HCT116 (cell line): ENCODE measurements at regions not wholly inside any gene's neighbourhood (a gene's known extent, or its start where the extent isn't known, plus 50 kb on each side); places are given as distances from the start of the nearest gene placed in this dataset.

ENCODE experiments used
- ATAC-seq: fragments of 200-7000 bp; cut with Tn5 transposase; 2 replicates; pipeline ENCODE4 v1.9.1; 2020; ENCODE audit warnings: mild to moderate bottlenecking, moderate library complexity
- BruUV-seq: library from RNA; stranded (reverse); fragments of 400-500 nt; replicated peaks from 2 replicates; lab custom pipeline; 2021; lab: Mats Ljungman, UMichigan
- CTCF ChIA-PET: fragments of 300-600 bp; sonication (Branson Sonifier 250); formaldehyde crosslinking; loops from one replicate; lab custom pipeline; 2021; ENCODE audit warnings: antibody characterized with exemption; lab: Charles Lee
- POLR2A ChIA-PET: fragments of 300-600, 350-600 bp; sonication (Branson Sonifier 250); formaldehyde crosslinking; loops from one replicate; lab custom pipeline; 2021; ENCODE audit warnings: antibody characterized with exemption; lab: Charles Lee
- RAD21 ChIA-PET, 2 experiments: fragments of 300-600 bp; sonication (Branson Sonifier 250); formaldehyde crosslinking; loops; one replicate each; lab custom pipeline; 2023; ENCODE audit warnings: low total read pairs in 2 of 2; ENCODE audit not compliant: uncharacterized antibody in 2 of 2, unreplicated experiment in 2 of 2, low non-redundant PET in 1 of 2; lab: Charles Lee
- DNase-seq: peaks from one replicate; pipeline ENCODE4 v3.0.0-alpha.2; 2010; ENCODE audit warnings: low read depth, low spot score
- H2AFZ ChIP-seq: fragments of 200-600 bp; shearing (Covaris generic), sonication (generic); 2 replicates; pipeline ENCODE4 v1.6.1; 2017; ENCODE audit warnings: low read depth, mixed run types, mixed read lengths, antibody characterized with exemption, low read length; ENCODE audit not compliant: poor library complexity, severe bottlenecking
- H3K27ac ChIP-seq: 2 replicates; pipeline ENCODE4 v1.5.1; 2012; ENCODE audit warnings: low read depth, low read length
- H3K27me3 ChIP-seq: fragments of 200-600 bp; sonication (generic); 2 replicates; pipeline ENCODE4 v1.6.1; 2016; ENCODE audit warnings: mixed run types, low read length, mixed read lengths; ENCODE audit not compliant: insufficient read depth
- H3K36me3 ChIP-seq, 2 experiments: fragments of 200-500 bp in 1 of 2; fragments of 200-600 bp in 1 of 2; sonication (Bioruptor generic) in 1 of 2; sonication (generic) in 1 of 2; 2 replicates each; pipeline versions ENCODE4 v1.5.1 to v1.6.1; 2014 to 2016; ENCODE audit warnings: low read length in 2 of 2, inconsistent platforms in 1 of 2, mixed read lengths in 1 of 2, mixed run types in 1 of 2; ENCODE audit not compliant: insufficient read depth in 2 of 2, control insufficient read depth in 1 of 2
- H3K4me1 ChIP-seq, 2 experiments: fragments of 200-600 bp in 1 of 2; sonication (generic) in 1 of 2; 2 replicates each; pipeline versions ENCODE4 v1.5.1 to v1.6.1; 2012 to 2017; ENCODE audit warnings: low read length in 2 of 2, inconsistent platforms in 1 of 2, mild to moderate bottlenecking in 1 of 2, mixed read lengths in 1 of 2, mixed run types in 1 of 2, moderate library complexity in 1 of 2; ENCODE audit not compliant: insufficient read depth in 2 of 2, control insufficient read depth in 1 of 2
- H3K4me2 ChIP-seq: fragments of 200-600 bp; sonication (generic); 2 replicates; pipeline ENCODE4 v1.6.1; 2017; ENCODE audit warnings: mixed run types, low read length, mixed read lengths
- H3K4me3 ChIP-seq, 2 experiments: fragments of 200-600 bp in 1 of 2; sonication (generic) in 1 of 2; replicated peaks in 1 of 2; 2 replicates each; pipeline ENCODE4 v1.5.1; 2011 to 2016; ENCODE audit warnings: low read length in 2 of 2, control low read depth in 1 of 2, low read depth in 1 of 2, mild to moderate bottlenecking in 1 of 2, mixed read lengths in 1 of 2, mixed run types in 1 of 2
- H3K79me2 ChIP-seq: fragments of 200-600 bp; sonication (generic); 2 replicates; pipeline ENCODE4 v1.6.1; 2017; ENCODE audit warnings: mild to moderate bottlenecking, mixed run types, low read length, moderate library complexity, mixed read lengths; ENCODE audit not compliant: insufficient read depth
- H3K9ac ChIP-seq: fragments of 200-600 bp; sonication (generic); 2 replicates; pipeline ENCODE4 v1.6.1; 2016; ENCODE audit warnings: low read length, mixed read lengths
- H3K9me2 ChIP-seq: fragments of 200-600 bp; sonication (generic), shearing (Covaris generic); 2 replicates; pipeline ENCODE4 v1.6.1; 2017; ENCODE audit warnings: mixed run types, mild to moderate bottlenecking, moderate library complexity; ENCODE audit not compliant: insufficient read depth
- H3K9me3 ChIP-seq, 2 experiments: fragments of 200-500 bp in 1 of 2; fragments of 200-600 bp in 1 of 2; sonication (Bioruptor generic) in 1 of 2; sonication (generic) in 1 of 2; 2 replicates each; pipeline ENCODE4 v1.6.1; 2014 to 2017; ENCODE audit warnings: low read length in 2 of 2, mixed read lengths in 2 of 2, inconsistent platforms in 1 of 2, low read depth in 1 of 2, mild to moderate bottlenecking in 1 of 2, mixed run types in 1 of 2, moderate library complexity in 1 of 2; ENCODE audit not compliant: control insufficient read depth in 1 of 2, insufficient read depth in 1 of 2
- H4K20me1 ChIP-seq: fragments of 200-600 bp; sonication (generic), shearing (Covaris generic); 2 replicates; pipeline ENCODE4 v1.6.1; 2017; ENCODE audit warnings: mixed run types, mild to moderate bottlenecking, moderate library complexity; ENCODE audit not compliant: insufficient read depth
- ELF1 ChIP-seq: IDR thresholded peaks from 2 replicates; pipeline ENCODE4 v1.6.1; 2012; ENCODE audit warnings: low read depth, borderline replicate concordance
- EZH2 ChIP-seq: fragments of 200-600 bp; sonication (generic); IDR thresholded peaks from 2 replicates; pipeline ENCODE4 v1.6.1; 2017; ENCODE audit warnings: antibody characterized with exemption, mixed run types
- FOSL1 ChIP-seq: IDR thresholded peaks from 2 replicates; pipeline ENCODE4 v1.6.1; 2012; ENCODE audit warnings: low read depth
- JUND ChIP-seq: IDR thresholded peaks from 2 replicates; pipeline ENCODE4 v1.6.1; 2012
- POLR2AphosphoS5 ChIP-seq: IDR thresholded peaks from 2 replicates; pipeline ENCODE4 v1.6.1; 2011; ENCODE audit warnings: mild to moderate bottlenecking, low read depth, low read length, moderate library complexity
- SRF ChIP-seq: IDR thresholded peaks from 2 replicates; pipeline ENCODE4 v1.6.1; 2012; ENCODE audit warnings: low read depth
- ZFX ChIP-seq: fragments of 450-650 bp; IDR thresholded peaks from 2 replicates; pipeline ENCODE4 v1.6.1; 2017
- ZNF274 ChIP-seq: fragments of 200-500 bp; sonication (Bioruptor generic); IDR thresholded peaks from 2 replicates; pipeline ENCODE4 v1.6.1; 2014; ENCODE audit warnings: mild to moderate bottlenecking, low read depth, low read length, inconsistent platforms
- intact Hi-C: fragments of 100-400 bp; cut with micrococcal nuclease; formaldehyde crosslinking; loops from 2 replicates; pipeline ENCODE4 v1.10.0; 2022
- TF ChIP-seq, protein P1 (sequence below): IDR thresholded peaks from 2 replicates; pipeline ENCODE4 v1.6.1; 2012; ENCODE audit warnings: low read depth
- TF ChIP-seq, protein P2 (sequence below): IDR thresholded peaks from 2 replicates; pipeline ENCODE4 v1.6.1; 2012
- TF ChIP-seq, protein P3 (sequence below): IDR thresholded peaks from 2 replicates; pipeline ENCODE4 v1.6.1; 2011; ENCODE audit warnings: mild to moderate bottlenecking, low read length, moderate library complexity; ENCODE audit not compliant: insufficient replicate concordance; ENCODE audit errors: extremely low read depth
- TF ChIP-seq, protein P4 (sequence below), 3 experiments: fragments of 200-600 bp in 1 of 3; sonication (generic) in 1 of 3; IDR thresholded peaks in 2 of 3; conservative IDR thresholded peaks in 1 of 3; 2 replicates each; pipeline ENCODE4 v1.5.1; 2012 to 2017; ENCODE audit warnings: low read depth in 2 of 3, low read length in 2 of 3, antibody characterized with exemption in 1 of 3, borderline replicate concordance in 1 of 3, control low read depth in 1 of 3, mild to moderate bottlenecking in 1 of 3, mixed read lengths in 1 of 3, mixed run types in 1 of 3, moderate library complexity in 1 of 3; ENCODE audit not compliant: insufficient read depth in 1 of 3

DNA sequence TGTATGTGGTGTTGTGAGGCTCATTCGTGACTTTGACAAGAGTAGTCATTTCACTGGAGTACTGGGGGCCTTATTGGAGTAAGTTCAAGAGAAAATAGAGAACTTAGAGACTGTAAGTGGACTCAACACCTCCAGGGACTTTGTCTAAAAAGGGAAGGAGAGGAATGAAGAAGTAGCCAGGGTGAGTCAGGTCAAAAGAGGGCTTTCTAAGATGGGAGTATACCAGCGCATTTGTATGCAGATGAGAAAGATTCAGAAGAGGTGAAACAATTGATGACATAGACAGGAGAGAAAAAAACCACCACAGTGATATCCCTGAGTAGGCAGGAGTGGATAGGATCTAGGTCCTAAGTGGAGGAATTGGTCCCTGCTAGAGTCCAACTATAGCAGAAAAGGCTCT is 246.8 kb downstream of the IKZF2 start:
- ChIA-PET CTCF (no interaction called here), RAD21 (no interaction called here), POLR2A (no interaction called here)
- TF ChIP-seq SRF: no peak
- no peak for TF ChIP-seq ZNF274
- TF ChIP-seq FOSL1: no peak
- TF ChIP-seq JUND: no peak
- no peak for TF ChIP-seq ELF1
- TF ChIP-seq, protein P1, sequence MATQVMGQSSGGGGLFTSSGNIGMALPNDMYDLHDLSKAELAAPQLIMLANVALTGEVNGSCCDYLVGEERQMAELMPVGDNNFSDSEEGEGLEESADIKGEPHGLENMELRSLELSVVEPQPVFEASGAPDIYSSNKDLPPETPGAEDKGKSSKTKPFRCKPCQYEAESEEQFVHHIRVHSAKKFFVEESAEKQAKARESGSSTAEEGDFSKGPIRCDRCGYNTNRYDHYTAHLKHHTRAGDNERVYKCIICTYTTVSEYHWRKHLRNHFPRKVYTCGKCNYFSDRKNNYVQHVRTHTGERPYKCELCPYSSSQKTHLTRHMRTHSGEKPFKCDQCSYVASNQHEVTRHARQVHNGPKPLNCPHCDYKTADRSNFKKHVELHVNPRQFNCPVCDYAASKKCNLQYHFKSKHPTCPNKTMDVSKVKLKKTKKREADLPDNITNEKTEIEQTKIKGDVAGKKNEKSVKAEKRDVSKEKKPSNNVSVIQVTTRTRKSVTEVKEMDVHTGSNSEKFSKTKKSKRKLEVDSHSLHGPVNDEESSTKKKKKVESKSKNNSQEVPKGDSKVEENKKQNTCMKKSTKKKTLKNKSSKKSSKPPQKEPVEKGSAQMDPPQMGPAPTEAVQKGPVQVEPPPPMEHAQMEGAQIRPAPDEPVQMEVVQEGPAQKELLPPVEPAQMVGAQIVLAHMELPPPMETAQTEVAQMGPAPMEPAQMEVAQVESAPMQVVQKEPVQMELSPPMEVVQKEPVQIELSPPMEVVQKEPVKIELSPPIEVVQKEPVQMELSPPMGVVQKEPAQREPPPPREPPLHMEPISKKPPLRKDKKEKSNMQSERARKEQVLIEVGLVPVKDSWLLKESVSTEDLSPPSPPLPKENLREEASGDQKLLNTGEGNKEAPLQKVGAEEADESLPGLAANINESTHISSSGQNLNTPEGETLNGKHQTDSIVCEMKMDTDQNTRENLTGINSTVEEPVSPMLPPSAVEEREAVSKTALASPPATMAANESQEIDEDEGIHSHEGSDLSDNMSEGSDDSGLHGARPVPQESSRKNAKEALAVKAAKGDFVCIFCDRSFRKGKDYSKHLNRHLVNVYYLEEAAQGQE: no peak
- TF ChIP-seq, protein P2, sequence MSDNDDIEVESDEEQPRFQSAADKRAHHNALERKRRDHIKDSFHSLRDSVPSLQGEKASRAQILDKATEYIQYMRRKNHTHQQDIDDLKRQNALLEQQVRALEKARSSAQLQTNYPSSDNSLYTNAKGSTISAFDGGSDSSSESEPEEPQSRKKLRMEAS: no peak
- no peak for TF ChIP-seq ZFX
- TF ChIP-seq, protein P3, sequence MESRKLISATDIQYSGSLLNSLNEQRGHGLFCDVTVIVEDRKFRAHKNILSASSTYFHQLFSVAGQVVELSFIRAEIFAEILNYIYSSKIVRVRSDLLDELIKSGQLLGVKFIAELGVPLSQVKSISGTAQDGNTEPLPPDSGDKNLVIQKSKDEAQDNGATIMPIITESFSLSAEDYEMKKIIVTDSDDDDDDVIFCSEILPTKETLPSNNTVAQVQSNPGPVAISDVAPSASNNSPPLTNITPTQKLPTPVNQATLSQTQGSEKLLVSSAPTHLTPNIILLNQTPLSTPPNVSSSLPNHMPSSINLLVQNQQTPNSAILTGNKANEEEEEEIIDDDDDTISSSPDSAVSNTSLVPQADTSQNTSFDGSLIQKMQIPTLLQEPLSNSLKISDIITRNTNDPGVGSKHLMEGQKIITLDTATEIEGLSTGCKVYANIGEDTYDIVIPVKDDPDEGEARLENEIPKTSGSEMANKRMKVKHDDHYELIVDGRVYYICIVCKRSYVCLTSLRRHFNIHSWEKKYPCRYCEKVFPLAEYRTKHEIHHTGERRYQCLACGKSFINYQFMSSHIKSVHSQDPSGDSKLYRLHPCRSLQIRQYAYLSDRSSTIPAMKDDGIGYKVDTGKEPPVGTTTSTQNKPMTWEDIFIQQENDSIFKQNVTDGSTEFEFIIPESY: no peak
- TF ChIP-seq POLR2AphosphoS5: no peak
- TF ChIP-seq, protein P4, sequence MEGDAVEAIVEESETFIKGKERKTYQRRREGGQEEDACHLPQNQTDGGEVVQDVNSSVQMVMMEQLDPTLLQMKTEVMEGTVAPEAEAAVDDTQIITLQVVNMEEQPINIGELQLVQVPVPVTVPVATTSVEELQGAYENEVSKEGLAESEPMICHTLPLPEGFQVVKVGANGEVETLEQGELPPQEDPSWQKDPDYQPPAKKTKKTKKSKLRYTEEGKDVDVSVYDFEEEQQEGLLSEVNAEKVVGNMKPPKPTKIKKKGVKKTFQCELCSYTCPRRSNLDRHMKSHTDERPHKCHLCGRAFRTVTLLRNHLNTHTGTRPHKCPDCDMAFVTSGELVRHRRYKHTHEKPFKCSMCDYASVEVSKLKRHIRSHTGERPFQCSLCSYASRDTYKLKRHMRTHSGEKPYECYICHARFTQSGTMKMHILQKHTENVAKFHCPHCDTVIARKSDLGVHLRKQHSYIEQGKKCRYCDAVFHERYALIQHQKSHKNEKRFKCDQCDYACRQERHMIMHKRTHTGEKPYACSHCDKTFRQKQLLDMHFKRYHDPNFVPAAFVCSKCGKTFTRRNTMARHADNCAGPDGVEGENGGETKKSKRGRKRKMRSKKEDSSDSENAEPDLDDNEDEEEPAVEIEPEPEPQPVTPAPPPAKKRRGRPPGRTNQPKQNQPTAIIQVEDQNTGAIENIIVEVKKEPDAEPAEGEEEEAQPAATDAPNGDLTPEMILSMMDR (IDR thresholded peaks at IDR 0.05 in 2 of 3, conservative IDR thresholded peaks at IDR 0.05 in 1 of 3; ENCODE audit: borderline replicate concordance in 1 of 3, insufficient read depth in 1 of 3, low read depth in 2 of 3, low read length in 2 of 3): no peak
- TF ChIP-seq EZH2: no peak
- H4K20me1 ChIP-seq: no peaks in the 10 kb centered on the region
- H3K79me2 ChIP-seq: no peaks in the 10 kb centered on the region
- no peak overlapping the region for H3K27ac ChIP-seq
- intact Hi-C loops: no loop called here
- H3K4me3 ChIP-seq: no peak overlapping the region
- BruUV-seq: no TSS peak
- H3K9me2 ChIP-seq: no peaks in the 10 kb centered on the region
- no peaks in the 10 kb centered on the region for H3K27me3 ChIP-seq
- H3K4me2 ChIP-seq: no peak overlapping the region
- no peak overlapping the region for H2AFZ ChIP-seq
- ATAC-seq (no peak), DNase-seq (no peak)
- H3K4me1 ChIP-seq: 0 out of 4 replicates have a peak, but pooled peaks cover 0 to 4% of the 10 kb centered on the region in 2 experiments
- H3K36me3 ChIP-seq: no peaks in the 10 kb centered on the region
- no peak overlapping the region for H3K9ac ChIP-seq
- no peaks in the 10 kb centered on the region for H3K9me3 ChIP-seq
